Spinal cord (tissue), 9 donors: ENCODE measurements at regions not wholly inside any gene's neighbourhood (a gene's known extent, or its start where the extent isn't known, plus 50 kb on each side); places are given as distances from the start of the nearest gene placed in this dataset.
"Not testable (repeated sequence)": the region's sequence is repeated elsewhere in the genome, so short reads cannot be mapped to it uniquely, and the experiment has no call there.

Source experiments
- DNase-seq, 6 donors: peaks; one replicate each; pipeline versions ENCODE4 v3.0.0 to v3.0.0-alpha.2; 2013 to 2015; ENCODE audit warnings: low spot score in 6 of 6, low read depth in 4 of 6
- H3K27ac ChIP-seq: one replicate; pipeline ENCODE4 v1.5.1; 2013; ENCODE audit warnings: low read depth, low read length, control low read depth
- H3K27me3 ChIP-seq: one replicate; pipeline ENCODE4 v1.6.1; 2013; ENCODE audit warnings: low read length; ENCODE audit not compliant: control insufficient read depth, insufficient read depth
- H3K36me3 ChIP-seq: one replicate; pipeline ENCODE4 v1.6.1; 2013; ENCODE audit warnings: low read length; ENCODE audit not compliant: control insufficient read depth, insufficient read depth
- H3K4me1 ChIP-seq: one replicate; pipeline ENCODE4 v1.6.1; 2013; ENCODE audit warnings: low read length; ENCODE audit not compliant: control insufficient read depth, insufficient read depth
- H3K4me3 ChIP-seq: one replicate; pipeline ENCODE4 v1.5.1; 2013; ENCODE audit warnings: low read depth, low read length, control low read depth
- H3K9me3 ChIP-seq: one replicate; pipeline ENCODE4 v1.6.1; 2013; ENCODE audit warnings: low read length; ENCODE audit not compliant: control insufficient read depth, insufficient read depth
- WGBS: methylation state at CpG from one replicate; pipeline ENCODE4 v1.1.5; 2013; ENCODE audit warnings: missing lambda C conversion rate; ENCODE audit not compliant: insufficient coverage; 5-methylcytosine and 5-hydroxymethylcytosine counted together
- donor health status: healthy.

DNA sequence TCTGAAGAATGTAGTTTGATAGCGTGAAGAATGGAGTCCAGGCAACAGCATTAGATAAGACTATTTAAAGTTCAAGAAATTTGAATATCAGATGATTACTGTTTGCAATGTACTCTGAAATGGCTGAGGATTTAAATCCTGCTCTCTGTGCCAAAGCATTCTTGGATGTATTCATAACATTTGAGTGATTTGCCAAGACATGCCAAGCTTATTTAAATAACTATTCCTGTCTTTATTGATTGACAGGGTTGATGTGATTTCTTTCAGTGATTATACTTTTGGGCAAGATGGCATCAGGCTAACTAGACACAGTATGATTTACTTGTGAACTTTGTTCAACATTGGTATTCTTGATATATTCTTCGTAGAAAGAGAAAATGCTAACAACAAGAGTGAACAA lies 168.7 kb downstream of the GNAI1 start:
- Histone ChIP-seq H3K36me3 (no peaks in the 10 kb centered on the region), H3K4me3 (no peak overlapping the region), H3K4me1 (no peaks in the 10 kb centered on the region), H3K27ac (no peak overlapping the region), H3K9me3 (no peaks in the 10 kb centered on the region), H3K27me3 (no peaks in the 10 kb centered on the region)
- no CpG with 5 or more reads among the region's 2 CpGs for WGBS
- peak in 1 of 6 donors; percentile 73 for DNase-seq

DNA sequence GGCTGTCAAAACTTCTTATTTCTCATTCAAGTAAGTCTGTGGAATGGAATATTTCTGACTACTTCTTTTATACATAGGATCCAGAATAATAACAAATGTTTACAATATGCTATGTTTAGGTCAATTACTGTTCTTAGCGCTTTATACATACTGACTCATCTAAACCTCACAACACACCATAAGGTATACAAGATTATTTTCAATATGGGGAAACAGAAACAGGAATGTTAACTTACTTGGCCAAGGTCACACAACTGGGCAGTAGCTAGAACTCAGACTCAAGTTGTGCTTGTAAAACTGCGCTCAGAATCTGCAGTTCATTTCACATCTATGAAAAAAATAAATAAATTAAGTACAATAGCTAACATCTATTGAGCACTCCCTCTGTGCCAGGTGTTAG lies 168.0 kb downstream of the GNAI1 start:
- Histone ChIP-seq H3K27ac (no peak overlapping the region), H3K4me3 (no peak overlapping the region), H3K27me3 (no peaks in the 10 kb centered on the region), H3K9me3 (no peaks in the 10 kb centered on the region), H3K36me3 (no peaks in the 10 kb centered on the region), H3K4me1 (no peaks in the 10 kb centered on the region)
- DNase-seq, result no peak
- no CpG with 5 or more reads among the region's 2 CpGs for WGBS

GRCh38 chr7:80302078-80302477 lies 167.4 kb downstream of the GNAI1 start:
- no CpG with 5 or more reads among the region's 5 CpGs for WGBS
- H3K4me1 ChIP-seq, result no peaks in the 10 kb centered on the region

GRCh38 chr7:80298201-80298600 lies 163.6 kb downstream of the GNAI1 start:
- H3K4me1 ChIP-seq, result no peaks in the 10 kb centered on the region
- no peaks in the 10 kb centered on the region for H3K27me3 ChIP-seq
- H3K27ac ChIP-seq, result no peak overlapping the region
- DNase-seq, result no peak
- peaks cover 4% of the 10 kb centered on the region for H3K9me3 ChIP-seq
- H3K4me3 ChIP-seq, result no peak overlapping the region
- no peaks in the 10 kb centered on the region for H3K36me3 ChIP-seq

More at GRCh38 chr7:80302078-80302477, 167.4 kb downstream of the GNAI1 start:
- no peak overlapping the region for H3K27ac ChIP-seq
- no peaks in the 10 kb centered on the region for H3K36me3 ChIP-seq
- peaks cover under 1% of the 10 kb centered on the region for H3K9me3 ChIP-seq
- no peaks in the 10 kb centered on the region for H3K27me3 ChIP-seq
- peak in 1 of 6 donors; percentile 3 for DNase-seq
- no peak overlapping the region for H3K4me3 ChIP-seq

DNA sequence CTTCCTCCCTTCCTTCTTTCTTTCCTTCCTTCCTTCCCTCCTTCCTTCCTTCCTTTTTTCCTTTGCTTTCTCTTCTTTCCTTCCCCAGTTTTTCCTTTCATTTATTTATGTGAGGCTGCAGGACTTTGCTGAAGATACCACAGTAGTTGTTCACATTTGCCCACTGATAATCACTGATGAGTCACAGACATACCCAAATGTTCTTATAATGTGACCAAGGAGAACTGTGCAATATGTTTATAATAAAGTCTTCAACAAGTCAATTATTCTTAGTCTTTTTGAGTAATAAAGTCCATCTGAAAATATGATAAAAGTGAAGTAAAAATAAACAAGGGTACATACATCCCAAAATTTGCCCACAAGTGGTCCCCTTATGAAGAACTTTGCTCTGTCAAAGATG lies 159.7 kb downstream of the GNAI1 start:
- Histone ChIP-seq H3K27ac (no peak overlapping the region), H3K4me1 (no peaks in the 10 kb centered on the region), H3K9me3 (peaks cover 4% of the 10 kb centered on the region), H3K27me3 (no peaks in the 10 kb centered on the region), H3K36me3 (no peaks in the 10 kb centered on the region), H3K4me3 (no peak overlapping the region)
- DNase-seq, result no peak

DNA sequence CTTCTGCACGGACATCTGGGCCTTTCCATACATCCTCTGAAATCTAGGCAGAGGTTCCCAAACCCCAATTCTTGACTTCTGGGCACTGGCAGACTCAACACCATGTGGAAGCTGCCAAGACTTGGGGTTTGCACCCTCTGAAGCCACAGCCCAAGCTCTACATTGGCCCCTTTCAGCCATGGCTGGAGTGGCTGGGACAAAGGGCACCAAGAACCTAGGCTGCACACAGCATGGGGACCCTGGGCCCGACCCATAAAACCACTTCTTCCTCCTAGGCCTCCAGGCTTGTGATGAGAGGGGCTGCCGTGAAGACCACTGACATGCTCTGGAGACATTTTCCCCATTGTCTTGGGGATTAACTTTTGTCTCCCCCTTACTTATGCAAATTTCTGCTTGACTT lies 158.0 kb downstream of the GNAI1 start:
- DNase-seq, H3K4me3 ChIP-seq, H3K36me3 ChIP-seq, H3K27me3 ChIP-seq, H3K27ac ChIP-seq, H3K9me3 ChIP-seq, H3K4me1 ChIP-seq: not testable (repeated sequence)
- WGBS, result 89% methylated on average over 3 of the region's 3 CpGs

- no peaks in the 10 kb centered on the region for H3K36me3 ChIP-seq
- H3K4me3 ChIP-seq, result no peak overlapping the region
- H3K9me3 ChIP-seq, result no peaks in the 10 kb centered on the region
- H3K27me3 ChIP-seq, result no peaks in the 10 kb centered on the region
- H3K4me1 ChIP-seq, result no peaks in the 10 kb centered on the region
- no peak for DNase-seq
- WGBS, result 97% methylated on average over 3 of the region's 4 CpGs
- H3K27ac ChIP-seq, result no peak overlapping the region
These were observed 153.8 kb downstream of the GNAI1 start for GRCh38 chr7:80288175-80289122.

DNA sequence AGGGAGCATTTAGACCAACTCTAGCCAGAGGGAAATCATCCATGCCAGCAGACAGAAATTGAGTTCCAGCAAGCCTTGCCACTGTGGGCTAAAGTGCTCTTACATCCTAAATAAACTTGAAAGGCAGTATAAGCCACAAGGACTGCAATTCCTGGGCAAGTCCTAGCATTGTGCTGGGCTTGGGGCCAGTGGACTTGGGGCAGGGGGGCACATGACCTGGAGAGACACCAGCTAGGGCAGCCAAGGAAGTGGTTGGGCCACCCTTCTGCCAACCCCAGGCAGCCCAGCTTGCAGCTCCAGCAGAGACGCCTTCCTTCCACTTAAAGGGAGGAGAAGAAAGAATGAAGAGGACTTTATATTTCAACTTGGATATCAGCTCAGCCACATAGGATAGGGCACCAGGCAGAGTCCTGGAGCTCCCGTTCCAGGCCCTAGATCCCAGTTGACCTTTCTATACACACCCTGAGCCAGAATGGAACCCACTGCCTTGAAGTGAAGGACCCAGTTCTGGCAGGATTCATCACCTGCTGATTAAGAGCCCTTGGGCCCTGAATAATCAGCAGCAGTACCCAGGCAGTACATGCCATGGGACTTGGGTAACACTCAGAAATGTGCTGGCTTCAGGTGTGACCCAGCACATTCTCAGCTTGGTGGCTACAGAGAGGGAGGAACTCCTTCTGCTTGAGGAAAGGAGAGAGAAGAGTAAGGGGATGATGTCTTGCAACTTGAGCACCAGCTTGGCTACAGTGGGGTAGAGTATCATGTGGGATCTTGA lies 153.0 kb downstream of the GNAI1 start:
- Histone ChIP-seq H3K36me3 (no peaks in the 10 kb centered on the region), H3K4me3 (no peak overlapping the region), H3K27me3 (no peaks in the 10 kb centered on the region), H3K9me3 (no peaks in the 10 kb centered on the region), H3K27ac (no peak overlapping the region), H3K4me1 (no peaks in the 10 kb centered on the region)
- DNase-seq, result no peak
- 100% methylated on average over 1 of the region's 2 CpGs for WGBS

- Histone ChIP-seq H3K27ac (no peak overlapping the region), H3K9me3 (no peaks in the 10 kb centered on the region), H3K27me3 (no peaks in the 10 kb centered on the region), H3K4me1 (no peaks in the 10 kb centered on the region), H3K4me3 (no peak overlapping the region), H3K36me3 (no peaks in the 10 kb centered on the region)
- DNase-seq, result no peak
- WGBS, result no CpG with 5 or more reads among the region's 2 CpGs
These were observed 152.0 kb downstream of the GNAI1 start for GRCh38 chr7:80286611-80287010.

DNA sequence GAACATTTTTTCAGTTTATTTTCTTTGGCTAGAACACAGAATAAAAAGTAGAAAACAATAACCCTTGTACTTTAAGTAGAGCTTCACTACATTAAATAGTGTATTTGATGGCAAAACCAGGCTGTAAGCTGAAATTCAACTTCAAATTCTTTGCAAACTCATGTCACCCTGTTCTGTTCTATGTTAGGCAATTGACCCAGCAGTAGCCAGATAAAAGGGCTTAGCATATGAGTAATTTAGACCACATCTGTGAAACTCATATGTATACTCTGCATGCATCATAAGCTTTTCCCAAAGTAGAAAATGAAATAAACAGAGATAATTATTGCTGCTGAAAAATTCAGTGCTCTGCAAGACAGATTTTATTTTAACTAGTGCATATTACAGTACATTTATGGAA lies 150.2 kb downstream of the GNAI1 start:
- H3K27me3 ChIP-seq, result no peaks in the 10 kb centered on the region
- H3K27ac ChIP-seq, result no peak overlapping the region
- no peaks in the 10 kb centered on the region for H3K36me3 ChIP-seq
- H3K9me3 ChIP-seq, result no peaks in the 10 kb centered on the region
- no peaks in the 10 kb centered on the region for H3K4me1 ChIP-seq
- H3K4me3 ChIP-seq, result no peak overlapping the region
- peak in 2 of 6 donors; percentile 33 to 48 for DNase-seq
